BJ (cell line): ENCODE measurements at regions not wholly inside any gene's neighbourhood (a gene's known extent, or its start where the extent isn't known, plus 50 kb on each side); places are given as distances from the start of the nearest gene placed in this dataset.

Experiments
- CTCF ChIA-PET: fragments of 350-600 bp; formaldehyde crosslinking; extraction: SDS; loops from one replicate; lab custom pipeline; 2021; ENCODE audit warnings: antibody characterized with exemption, inconsistent platforms; lab: Yijun Ruan, JAX
- POLR2A ChIA-PET: fragments of 300-600 bp; sonication (Branson Sonifier 250); formaldehyde crosslinking; extraction: SDS; loops from one replicate; lab custom pipeline; 2021; ENCODE audit warnings: antibody characterized with exemption; lab: Charles Lee
- DNase-seq: peaks from one replicate; pipeline ENCODE4 v3.0.0-alpha.2; 2011; ENCODE audit warnings: low read depth
- H3K27me3 ChIP-seq: 2 replicates; pipeline ENCODE4 v1.6.0; 2011; ENCODE audit warnings: low read length; ENCODE audit not compliant: control insufficient read depth, insufficient read depth
- H3K36me3 ChIP-seq: 2 replicates; pipeline ENCODE4 v1.5.1; 2011; ENCODE audit warnings: low read length; ENCODE audit not compliant: control insufficient read depth, insufficient read depth
- H3K4me3 ChIP-seq: 2 replicates; pipeline ENCODE4 v1.5.1; 2011; ENCODE audit warnings: low read depth, mild to moderate bottlenecking, control low read depth, low read length
- TF ChIP-seq, protein P1 (sequence below): IDR thresholded peaks from 2 replicates; pipeline ENCODE4 v1.5.1; 2011; ENCODE audit warnings: low read depth, mild to moderate bottlenecking, control low read depth, inconsistent platforms, low read length, moderate library complexity; ENCODE audit not compliant: insufficient read depth

DNA sequence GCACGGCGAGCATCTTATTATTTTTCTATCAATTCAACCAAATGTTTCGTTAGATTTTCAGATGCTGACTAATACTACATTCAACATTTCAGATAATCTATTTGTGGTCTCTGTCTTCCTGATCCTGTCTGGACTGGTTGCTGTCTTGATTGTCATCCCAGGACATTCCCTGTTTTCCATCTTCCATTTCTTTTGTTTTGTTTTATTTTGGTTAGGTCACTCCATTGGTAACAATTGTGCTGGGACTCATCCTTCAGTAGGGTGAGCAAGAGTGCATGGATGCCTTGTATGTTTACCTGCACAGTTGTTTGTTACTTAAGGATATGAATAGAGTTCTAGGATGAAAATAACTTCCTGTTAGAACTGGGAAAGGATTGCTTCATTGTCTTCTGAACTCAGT lies 55.9 kb upstream of the ACYP2 start:
- H3K4me3 ChIP-seq: no peak overlapping the region
- TF ChIP-seq, protein P1, sequence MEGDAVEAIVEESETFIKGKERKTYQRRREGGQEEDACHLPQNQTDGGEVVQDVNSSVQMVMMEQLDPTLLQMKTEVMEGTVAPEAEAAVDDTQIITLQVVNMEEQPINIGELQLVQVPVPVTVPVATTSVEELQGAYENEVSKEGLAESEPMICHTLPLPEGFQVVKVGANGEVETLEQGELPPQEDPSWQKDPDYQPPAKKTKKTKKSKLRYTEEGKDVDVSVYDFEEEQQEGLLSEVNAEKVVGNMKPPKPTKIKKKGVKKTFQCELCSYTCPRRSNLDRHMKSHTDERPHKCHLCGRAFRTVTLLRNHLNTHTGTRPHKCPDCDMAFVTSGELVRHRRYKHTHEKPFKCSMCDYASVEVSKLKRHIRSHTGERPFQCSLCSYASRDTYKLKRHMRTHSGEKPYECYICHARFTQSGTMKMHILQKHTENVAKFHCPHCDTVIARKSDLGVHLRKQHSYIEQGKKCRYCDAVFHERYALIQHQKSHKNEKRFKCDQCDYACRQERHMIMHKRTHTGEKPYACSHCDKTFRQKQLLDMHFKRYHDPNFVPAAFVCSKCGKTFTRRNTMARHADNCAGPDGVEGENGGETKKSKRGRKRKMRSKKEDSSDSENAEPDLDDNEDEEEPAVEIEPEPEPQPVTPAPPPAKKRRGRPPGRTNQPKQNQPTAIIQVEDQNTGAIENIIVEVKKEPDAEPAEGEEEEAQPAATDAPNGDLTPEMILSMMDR: no peak
- DNase-seq: no peak
- CTCF ChIA-PET: interaction anchor here (0.6 kb wide), 1 partner anchor 155 kb away, joined by 3 read pairs; no protein-coding TSS in a partner anchor
- POLR2A ChIA-PET: no interaction called here
- H3K27me3 ChIP-seq: no peaks in the 10 kb centered on the region
- H3K36me3 ChIP-seq: no peaks in the 10 kb centered on the region

DNA sequence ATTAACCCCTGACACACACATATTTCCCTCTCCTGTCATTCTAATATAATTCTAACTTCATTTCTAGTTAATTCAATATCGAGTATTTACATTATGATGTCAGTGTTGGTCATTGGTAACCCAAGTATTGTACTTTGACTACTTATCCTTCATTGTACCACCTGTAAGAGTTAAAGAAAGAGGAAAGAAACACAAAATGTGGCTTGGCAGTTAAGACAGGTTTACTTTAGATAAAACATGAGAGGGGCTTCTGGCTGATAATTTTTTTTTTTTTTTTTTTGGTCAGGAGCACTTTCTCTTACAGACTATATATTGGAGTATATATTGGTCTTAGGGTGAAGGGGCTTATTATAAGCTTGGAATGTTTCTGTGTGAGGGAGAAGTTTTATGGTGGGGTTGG lies 57.0 kb upstream of the ACYP2 start:
- ChIA-PET POLR2A (no interaction called here), CTCF (no interaction called here)

GRCh38 chr2:54054774-54055173 lies 60.6 kb upstream of the ACYP2 start:
- TF ChIP-seq, protein P1: no peak
- Histone ChIP-seq H3K36me3 (no peaks in the 10 kb centered on the region; the same call in 1 of the 2 replicates), H3K27me3 (no peaks in the 10 kb centered on the region), H3K4me3 (no peak overlapping the region)
- POLR2A ChIA-PET: no interaction called here
- DNase-seq: no peak
- CTCF ChIA-PET: no interaction called here

More for the DNA sequence above, 57.0 kb upstream of the ACYP2 start:
- H3K27me3 ChIP-seq: no peaks in the 10 kb centered on the region
- H3K4me3 ChIP-seq: no peak overlapping the region
- TF ChIP-seq, protein P1: no peak
- H3K36me3 ChIP-seq: no peaks in the 10 kb centered on the region
- DNase-seq: no peak

GRCh38 chr2:54054271-54054670 lies 61.1 kb upstream of the ACYP2 start:
- no peak for DNase-seq
- H3K27me3 ChIP-seq: no peaks in the 10 kb centered on the region
- ChIA-PET CTCF (no interaction called here), POLR2A (no interaction called here)
- no peak overlapping the region for H3K4me3 ChIP-seq
- no peaks in the 10 kb centered on the region; the same call in 1 of the 2 replicates for H3K36me3 ChIP-seq
- TF ChIP-seq, protein P1: no peak

DNA sequence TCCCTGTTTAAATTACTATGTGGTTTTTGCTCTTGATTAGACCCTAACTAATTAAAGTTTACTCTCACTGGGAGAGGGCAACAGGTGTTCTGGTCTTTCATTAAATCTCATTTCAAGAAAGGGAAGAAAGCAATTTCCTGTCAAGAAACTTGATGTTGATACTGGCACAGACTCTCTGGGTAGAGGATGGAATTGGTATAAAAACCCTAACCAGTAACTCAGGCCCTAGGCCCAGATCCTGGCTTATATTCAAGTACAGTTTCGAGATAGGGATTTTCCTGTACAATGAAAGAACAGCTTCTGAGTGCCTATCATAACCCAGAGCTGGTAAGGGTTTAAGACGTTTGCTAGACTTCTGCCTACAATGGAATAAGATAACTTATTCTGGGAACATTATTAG lies 61.6 kb upstream of the ACYP2 start:
- TF ChIP-seq, protein P1: no peak
- ChIA-PET CTCF (interaction anchor here (1.1 to 1.4 kb wide), 2 partner anchors 9 to 651 kb away, joined by 3 to 5 read pairs; no protein-coding TSS in a partner anchor), POLR2A (no interaction called here)
- no peaks in the 10 kb centered on the region for H3K27me3 ChIP-seq
- DNase-seq: no peak
- H3K4me3 ChIP-seq: no peak overlapping the region
- H3K36me3 ChIP-seq: no peaks in the 10 kb centered on the region; the same call in 1 of the 2 replicates
